Embryonic facial prominence (tissue), 1 donor: ENCODE measurements at regions not wholly inside any gene's neighbourhood (a gene's known extent, or its start where the extent isn't known, plus 50 kb on each side); places are given as distances from the start of the nearest gene placed in this dataset.

Experiments
- DNase-seq: peaks from one replicate; pipeline ENCODE4 v3.0.0-alpha.2; 2016; ENCODE audit errors: extremely low spot score

DNA sequence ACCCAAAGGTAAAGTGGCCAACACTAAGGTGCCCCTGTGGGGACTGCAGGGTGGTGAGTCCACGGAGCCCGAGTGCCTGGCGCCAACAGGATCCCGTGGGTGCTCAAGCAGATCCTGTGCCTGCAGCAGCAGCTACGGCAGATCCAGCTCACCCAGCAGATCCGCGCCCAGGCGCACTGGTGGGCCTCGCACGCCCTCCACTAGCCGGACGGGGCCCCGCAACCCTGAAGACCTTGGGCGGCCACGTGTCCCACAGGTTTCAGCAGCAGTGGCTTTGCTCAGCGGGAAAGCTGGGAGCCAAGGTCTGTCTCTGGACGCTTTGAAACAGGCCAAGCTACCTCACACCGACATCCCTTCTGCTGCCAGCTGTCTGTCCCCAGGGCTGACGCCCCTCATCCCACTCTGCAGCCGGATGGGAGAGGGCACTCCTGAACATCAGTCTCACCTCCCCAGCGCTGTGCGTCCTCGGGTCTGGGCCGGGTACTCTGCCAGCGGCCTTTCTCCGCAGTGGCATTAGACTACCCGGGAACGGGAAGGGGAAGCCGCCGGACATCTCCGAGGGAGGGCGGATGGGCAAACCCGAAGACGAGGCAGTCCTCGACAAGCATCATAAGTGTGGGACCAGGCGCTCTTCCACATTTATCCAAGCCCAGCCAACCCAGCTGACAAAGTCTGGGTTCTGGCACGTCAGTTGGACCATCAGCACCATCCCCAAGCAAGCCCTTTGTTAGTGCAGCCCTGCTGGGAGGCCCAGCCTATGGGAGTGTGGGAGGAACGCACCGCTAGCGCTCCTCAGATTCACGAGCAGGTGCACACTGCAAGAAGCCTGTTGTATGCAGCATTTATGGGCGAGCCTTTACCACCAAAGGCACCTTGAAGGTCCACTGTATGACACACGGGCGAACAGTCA, 212.6 kb upstream of the UBE2E2 start:
- no peak for DNase-seq

DNA sequence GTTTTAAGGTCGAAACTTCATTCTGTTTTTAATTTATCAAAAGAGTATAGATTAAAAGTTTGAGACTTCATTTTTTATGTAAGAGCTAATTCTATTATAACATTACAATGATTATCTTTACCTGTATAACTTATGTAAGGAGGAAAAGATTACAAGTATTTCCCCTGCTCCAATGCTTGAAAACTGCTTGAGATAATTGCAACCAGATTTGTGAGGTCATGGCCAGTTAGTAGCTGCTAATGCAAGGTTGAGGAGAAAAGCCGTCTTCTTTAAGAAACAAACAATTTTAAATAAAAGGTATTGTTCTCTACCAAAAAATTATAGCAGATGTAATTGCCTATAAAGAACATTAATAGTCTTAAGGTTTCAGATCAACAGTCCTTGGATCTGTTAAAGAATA, 208.3 kb upstream of the UBE2E2 start:
- DNase-seq, result no peak

DNA sequence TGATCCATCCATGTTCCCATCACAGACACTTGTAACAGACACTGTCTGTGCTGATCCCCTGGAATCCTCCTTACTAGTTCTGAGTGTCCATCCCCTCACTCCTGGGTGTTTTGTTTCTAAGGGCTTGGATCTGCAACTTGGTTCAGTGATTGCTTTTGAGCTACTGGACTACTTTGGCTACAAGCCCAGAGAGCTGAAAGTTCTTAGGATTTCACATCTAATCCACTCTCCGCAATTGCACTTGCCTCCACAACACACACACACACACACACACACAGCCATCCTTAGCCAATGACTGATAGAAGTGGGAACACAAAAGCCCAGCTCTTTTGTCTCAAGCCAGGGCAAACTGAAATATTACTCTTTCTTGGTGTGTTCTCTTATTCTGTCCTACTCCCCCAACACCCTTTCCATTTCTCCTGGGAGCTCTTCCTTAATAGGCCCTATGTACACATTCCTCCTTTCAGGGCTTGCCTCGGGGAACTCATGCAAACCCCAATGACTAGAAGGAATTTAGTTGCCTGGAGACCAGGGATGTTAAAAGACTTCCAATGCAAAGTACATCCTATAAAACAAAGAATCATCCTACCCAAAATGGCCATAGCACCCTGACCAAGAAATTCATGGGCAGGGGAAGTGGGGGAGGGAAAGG, 206.1 kb upstream of the UBE2E2 start:
- DNase-seq, result no peak

DNA sequence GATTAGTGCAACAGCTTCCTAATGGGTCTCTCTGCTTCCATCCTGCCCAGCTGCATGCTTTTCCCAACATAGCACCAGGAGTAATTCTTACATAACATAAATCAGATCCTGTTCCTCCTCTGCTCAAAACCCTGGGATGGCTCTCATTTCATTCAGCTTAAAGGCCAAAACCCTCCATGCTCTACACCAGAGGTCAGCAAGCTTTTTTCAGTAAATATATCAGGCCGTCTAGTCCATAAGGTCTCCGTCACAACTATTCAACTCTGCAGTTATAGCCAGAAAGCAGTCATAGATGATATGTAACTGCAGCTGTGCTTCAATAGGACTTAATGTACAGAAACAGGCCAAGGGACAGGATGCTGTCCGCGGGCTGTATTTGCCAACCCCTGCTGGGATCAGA, 202.8 kb upstream of the UBE2E2 start:
- no peak for DNase-seq

DNA sequence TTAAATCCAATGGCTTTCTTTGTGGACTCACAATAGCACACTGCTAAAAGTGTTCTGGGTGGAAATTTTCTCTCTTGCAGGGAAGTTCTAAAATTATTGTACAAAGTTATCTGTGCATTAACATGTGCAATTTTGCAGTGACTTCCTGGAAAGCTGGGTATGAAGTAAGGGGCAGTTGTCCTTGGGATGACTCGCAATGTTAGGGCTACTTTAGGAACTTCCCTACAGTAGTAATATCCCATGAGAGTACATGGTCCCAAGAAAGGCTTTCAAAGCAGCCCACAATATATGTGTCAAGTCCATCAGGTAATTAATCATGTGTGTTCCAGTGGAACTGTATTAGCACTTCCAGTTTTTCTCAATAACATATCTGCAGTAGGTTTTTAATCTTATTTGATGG, 201.0 kb upstream of the UBE2E2 start:
- no peak for DNase-seq

DNA sequence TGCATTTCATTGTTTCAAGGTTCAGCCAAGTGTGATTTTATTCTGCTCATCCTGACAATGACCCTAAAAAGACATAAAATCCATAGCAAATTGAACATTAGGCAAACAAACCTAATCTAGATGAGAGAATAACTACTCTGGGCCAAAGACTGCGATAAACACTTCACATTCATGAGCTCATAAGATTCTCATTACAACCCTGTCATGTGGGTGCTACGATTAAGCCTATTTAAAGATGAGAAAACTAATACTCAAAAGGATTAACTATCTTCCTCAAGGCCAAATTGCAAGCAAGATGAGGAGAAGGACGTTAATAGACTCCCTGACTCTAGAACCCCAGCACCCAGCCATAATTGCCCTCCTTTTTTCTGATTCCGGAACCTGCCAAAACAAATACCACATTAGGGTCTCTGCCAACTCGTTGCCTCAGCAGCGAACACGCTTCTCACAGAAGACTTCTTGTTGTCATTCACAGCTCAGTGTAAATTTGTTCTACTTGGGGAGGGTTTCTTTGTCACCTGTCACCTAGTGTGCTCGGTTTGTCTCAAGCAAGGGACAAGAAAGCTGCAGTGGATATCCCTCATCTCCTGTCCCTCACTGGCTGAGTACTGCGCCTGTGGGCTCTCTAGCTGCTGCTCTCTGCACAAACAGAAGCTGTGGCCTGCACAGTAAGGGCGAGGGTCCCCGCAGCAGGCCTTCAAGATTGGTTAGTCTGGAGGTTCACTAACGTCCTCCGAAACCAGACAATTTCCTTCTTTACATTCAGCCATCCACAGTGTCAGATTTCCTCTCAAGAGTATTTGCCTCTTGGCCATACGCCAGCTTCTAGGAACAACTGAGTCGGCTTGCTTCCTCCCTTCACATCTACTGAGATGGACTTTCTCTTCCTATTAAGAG, 200.0 kb upstream of the UBE2E2 start:
- DNase-seq, result no peak

DNA sequence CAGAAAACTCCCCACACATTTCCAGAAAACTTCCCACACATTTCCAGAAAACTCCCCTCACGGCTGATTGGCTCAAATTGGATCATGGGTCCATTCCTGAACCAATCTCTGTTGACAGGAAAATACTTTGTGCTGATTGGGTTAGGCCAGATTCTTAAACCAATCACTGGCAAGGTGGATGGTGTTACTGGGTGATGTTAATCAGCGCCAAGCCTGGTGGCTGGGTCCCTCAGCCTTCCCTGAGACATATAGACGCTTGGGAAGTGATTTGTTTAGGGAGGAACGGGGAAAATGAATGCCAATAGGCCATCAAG, 199.4 kb upstream of the UBE2E2 start:
- no peak for DNase-seq

DNA sequence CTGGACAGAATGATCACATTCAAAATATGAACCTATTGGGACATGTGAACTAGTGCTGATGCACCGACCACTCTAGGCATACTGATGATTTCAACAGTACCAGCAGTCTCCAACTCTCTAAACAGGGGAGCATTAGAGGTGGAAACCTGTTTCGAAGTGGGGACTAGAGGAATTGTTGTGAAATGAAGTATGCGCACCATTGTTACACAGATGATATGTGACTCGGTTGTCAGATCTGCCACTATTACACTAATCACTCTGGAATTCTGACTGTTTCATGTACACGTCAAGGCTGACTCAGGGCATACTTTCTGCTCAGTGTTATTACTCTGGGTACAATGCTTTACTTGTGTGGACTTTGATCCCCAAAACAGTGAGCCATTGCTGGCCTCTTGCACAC, 198.2 kb upstream of the UBE2E2 start:
- no peak for DNase-seq

DNA sequence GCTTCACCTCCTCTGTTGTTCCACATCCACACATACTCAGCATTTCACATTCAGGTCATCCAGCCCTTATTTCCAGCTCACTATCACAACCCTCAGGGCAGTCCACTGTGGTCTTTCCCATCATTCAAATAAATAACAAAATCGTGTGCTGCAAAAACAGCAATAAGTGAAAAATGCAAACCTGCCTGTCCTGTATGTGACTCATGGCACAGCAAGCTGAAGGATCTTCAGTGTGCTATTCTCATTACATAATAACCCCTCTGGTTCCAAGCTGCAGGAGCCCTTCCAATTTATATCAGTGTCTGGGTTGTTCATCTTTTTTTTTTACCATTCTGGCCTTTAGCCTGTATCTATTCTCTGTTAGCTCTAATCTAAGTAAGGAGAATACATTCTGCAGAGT, 185.3 kb upstream of the UBE2E2 start:
- DNase-seq, result no peak

DNA sequence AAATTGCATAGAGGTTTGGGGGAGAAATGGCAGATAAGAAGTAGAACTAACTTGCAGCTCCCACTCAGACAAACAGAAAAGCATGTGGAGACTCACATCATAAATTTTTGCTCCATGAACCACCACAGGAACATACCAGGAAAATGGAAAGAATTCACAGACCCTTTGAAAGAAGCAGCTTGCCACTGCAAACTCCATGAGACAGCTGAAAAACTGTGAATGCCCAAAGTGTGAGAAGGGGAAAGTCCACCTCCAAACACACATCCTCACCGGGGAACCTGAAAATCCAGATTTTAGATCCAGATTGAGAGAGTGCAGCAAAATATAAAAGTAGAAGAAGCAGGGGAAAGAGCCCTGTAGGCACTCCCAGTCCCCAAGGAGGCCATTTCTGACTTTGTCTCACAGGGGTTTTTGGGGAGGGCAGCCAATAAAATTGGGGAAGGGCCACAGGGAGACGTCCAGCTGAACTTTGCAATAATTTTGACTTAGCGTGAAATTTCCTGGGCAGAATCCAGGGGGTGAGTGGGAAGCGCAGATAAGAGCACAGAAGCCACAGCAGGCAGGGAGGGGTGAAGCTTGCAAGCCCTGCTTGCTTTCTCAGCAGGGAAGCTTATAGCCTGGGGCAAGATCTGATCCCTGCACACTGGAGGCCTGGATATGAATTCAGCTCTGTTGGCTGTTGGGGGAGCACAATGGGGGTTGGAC, 183.4 kb upstream of the UBE2E2 start:
- no peak for DNase-seq

DNA sequence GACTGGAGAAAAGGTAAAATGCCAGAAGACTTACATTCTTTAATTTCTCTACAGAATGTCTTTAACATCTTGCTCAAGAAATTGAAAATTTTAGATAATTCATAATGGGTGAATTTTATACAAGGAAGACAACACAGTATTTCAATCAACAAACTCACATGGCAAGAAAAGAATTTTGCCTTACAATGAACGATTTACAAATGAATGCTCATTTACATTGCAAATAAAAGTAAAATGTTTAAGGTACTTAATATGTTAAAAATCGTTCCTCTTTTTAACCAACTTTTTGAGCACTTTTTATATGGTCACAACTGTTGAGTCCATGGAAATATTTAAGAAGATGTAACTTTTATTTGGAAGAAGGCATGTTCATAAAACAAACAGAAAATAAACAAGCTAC, 174.8 kb upstream of the UBE2E2 start:
- no peak for DNase-seq

DNA sequence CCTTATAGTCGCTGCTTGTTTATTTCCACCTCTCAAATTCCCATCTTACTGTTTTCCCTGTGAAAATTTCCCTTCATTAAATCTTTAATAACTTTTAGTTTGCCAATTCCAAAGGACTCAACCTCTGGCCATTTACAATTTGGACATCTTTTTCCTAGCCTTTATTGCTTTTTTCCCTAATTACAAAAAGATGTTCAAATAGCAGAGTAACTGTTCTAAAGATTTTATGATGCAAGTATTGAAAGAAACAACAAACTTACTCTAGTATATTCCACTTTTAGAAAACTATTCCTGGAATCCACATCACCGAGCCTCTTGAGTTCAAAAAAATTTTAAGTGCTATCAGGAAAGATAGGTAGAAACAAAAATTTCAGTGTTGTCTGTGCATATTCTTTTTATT, 174.1 kb upstream of the UBE2E2 start:
- DNase-seq, result no peak

DNA sequence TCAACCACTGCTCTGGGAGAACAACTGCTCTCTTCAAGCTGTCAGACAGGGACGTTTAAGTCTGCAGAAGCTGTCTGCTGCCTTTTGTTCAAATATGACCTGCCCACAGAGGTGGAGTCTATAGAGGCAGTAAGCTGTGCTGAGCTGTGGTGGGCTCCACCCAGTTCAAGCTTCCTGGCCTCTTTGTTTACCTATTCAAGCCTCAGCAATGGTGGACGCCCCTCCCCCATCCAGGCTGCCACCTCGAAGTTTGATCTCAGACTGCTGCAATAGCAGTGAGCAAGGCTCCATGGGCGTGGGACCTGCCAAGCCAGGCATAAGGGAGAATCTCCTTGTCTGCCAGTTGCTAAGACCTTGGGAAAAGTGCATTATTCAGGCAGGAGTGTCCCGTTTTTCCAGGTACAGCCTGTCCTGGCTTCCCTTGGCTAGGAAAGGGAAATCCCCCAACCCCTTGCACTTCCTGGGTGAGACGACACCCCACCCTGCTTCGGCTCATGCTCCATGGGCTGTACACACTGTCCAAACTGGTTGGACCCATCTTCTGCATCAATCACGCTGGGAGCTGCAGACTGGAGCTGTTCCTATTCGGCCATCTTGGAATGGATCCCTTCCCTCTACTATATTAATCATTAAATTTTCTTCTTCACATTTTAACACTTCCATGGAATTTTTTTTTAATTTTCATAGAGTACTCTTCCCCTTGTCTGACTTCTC, 167.0 kb upstream of the UBE2E2 start:
- no peak for DNase-seq

DNA sequence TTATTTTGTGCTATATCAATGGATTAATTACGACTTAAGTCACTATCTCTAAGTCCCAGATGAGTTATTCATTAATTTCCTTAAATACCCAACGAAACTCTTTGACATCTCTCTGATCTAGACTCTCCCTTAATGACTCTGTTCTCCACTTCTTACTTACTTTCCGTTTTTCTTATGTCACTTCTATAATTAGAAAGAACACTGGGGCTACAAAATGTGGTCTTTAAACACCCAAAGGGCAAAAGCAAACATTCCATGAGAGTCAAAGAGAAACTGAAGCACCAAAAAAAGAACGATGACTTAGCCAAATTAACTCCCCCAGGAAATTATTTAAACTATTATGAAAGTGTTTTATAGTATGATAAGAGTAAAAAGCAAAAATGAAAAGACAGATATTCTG, 166.4 kb upstream of the UBE2E2 start:
- no peak for DNase-seq

DNA sequence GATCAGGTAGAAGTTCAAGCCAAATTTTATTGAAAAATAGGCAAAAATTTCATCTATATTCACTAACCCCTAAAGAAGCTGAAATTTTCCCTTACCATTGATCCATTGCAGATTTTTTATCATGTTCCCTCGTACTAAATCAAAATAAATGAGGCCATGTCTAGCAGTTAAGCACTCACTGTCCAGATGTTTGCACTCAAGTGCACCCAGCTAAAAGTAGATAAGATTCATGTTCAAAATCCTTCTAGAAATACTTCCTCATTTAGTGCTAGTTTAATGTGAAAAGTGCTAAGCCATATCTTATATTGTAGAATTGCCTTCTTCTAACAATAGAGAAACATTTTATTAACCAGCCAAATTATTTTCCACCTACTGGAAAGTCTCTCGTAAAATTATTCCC, 164.7 kb upstream of the UBE2E2 start:
- DNase-seq, result no peak

DNA sequence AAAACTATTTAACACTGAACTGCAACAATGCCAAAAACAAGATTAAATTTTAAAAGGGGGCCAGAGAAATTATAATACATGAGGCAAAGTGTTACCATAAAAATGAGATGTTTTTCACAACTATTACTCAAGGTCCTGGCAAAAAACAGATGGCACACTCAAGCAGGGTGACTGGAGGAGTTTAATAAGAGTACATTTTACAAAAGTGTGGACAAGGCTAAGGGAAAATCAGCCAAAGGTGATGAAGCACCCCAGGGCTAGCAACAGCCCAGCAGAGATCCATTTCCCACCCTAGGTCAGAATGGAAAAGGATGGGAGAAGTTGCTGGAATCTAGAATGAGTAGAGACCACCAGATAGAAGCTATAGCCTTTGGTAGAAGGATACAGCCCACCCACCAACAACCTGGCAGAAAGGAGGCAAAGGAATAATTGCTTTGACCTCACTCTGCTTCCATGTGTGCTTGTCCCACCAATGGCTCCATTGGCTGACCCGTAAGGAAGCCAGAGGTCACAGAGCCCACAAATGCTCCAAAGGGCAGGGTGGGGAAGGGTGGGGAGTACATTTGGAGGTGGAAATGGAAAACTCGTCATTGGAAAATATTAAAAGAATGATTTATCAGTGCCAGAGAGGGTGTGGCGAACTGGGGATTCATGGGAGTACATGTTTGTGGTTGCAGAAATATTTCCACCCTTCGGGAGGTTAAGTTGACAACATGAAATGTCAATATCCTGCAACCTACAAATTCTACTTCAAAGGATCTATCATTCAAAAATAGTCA, 161.0 kb upstream of the UBE2E2 start:
- DNase-seq, result no peak

DNA sequence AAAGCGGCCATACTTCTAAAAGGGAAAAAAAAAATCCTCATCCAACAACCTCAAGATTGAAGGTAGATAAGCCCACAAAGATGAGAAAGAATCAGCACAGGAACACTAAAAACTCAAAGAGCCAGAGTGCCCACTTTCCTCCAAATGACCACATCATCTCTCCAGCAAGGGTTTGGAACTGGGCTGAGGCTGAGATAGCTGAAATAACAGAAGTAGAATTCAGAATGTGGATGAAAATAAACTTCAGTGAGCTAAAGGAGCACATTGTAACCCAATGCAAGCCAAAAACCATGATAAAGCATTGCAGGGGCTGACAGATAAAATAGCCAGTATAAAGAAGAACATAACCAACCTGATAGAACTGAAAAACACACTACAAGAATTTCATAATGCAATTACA, 158.7 kb upstream of the UBE2E2 start:
- no peak for DNase-seq

DNA sequence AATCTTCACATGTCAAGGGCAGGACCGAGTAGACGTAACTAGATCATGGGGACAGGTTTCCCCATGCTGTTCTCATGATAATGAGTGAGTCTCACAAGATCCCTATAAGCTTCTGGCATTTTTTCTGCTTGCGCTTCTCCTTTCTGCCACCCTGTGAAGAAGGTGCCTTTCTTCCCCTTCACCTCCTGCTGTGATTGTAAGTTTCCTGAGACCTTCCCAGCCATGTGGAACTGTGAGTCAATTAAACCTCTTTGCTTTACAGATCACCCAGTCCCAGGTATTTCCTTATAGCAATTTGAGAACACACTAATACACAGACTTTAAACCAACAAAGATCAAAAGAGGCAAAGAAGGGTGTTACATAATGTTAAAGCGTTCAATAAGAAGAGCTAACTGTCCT, 156.6 kb upstream of the UBE2E2 start:
- DNase-seq, result no peak

DNA sequence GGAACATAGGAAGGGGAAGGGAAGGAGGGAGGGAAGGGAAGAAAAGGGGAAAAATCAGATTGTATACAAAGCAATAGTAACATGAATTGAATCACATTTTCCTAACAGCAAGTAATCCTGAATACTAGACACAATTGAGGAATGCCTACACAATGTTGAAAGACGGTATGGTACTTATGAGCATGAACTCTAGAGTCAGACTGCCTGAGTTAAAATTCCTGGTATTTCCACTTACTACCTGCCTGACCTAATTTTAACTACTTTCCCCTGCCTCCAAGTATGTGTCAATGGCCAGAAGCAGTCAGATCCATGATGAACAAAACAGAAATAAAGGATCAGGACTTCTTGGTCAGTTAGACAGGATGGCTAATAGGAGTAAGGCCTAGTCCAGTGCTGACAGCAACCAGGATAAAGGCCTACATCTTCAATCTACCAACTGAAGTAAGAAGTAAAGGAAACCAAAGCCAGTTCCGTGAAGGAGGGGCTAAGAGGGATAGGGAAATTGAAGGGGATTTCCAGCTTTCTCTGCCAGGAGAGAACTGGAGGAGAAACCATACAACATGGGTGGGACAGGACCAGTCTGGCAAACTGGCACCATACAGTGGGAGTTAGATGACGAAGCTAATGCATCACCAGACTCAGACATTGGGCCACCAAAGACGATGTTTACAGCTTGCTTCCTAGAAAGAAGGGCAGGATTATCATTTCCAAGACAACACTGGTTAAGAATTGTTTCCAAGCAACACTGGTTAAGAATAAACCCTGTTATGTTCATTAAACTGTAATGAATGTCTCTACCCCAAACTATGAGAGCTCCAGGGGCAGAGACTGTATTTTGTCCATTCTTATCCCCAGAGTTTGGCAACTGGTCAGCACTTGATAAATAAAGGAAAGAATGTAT, 151.6 kb upstream of the UBE2E2 start:
- no peak for DNase-seq
